HG03108 (cell line): ENCODE measurements at regions not wholly inside any gene's neighbourhood (a gene's known extent, or its start where the extent isn't known, plus 50 kb on each side); places are given as distances from the start of the nearest gene placed in this dataset.

Source experiments
- ATAC-seq: cut with Tn5 transposase; IDR thresholded peaks from one replicate; pipeline ENCODE4 v1.9.1; 2021; ENCODE audit warnings: moderate library complexity; ENCODE audit not compliant: unreplicated experiment

GRCh38 chr2:129699781-129700573 is 279.5 kb upstream of the RAB6C start:
- no peak for ATAC-seq

- ATAC-seq = no peak
These were observed 276.9 kb upstream of the RAB6C start for GRCh38 chr2:129702416-129703176.

- no peak for ATAC-seq
These were observed 274.4 kb upstream of the RAB6C start for GRCh38 chr2:129705085-129705484.

GRCh38 chr2:129707800-129708199 is 271.7 kb upstream of the RAB6C start:
- no peak for ATAC-seq

- ATAC-seq = no peak
These were observed 271.1 kb upstream of the RAB6C start for GRCh38 chr2:129708221-129708967.

- ATAC-seq = no peak
These were observed 270.2 kb upstream of the RAB6C start for GRCh38 chr2:129709001-129709955.

GRCh38 chr2:129709956-129710598 is 269.4 kb upstream of the RAB6C start:
- no peak for ATAC-seq

- ATAC-seq = no peak
These were observed 268.6 kb upstream of the RAB6C start for GRCh38 chr2:129710670-129711495.

- no peak for ATAC-seq
These were observed 267.4 kb upstream of the RAB6C start for GRCh38 chr2:129711816-129712675.

GRCh38 chr2:129712676-129712985 is 266.8 kb upstream of the RAB6C start:
- no peak for ATAC-seq

- ATAC-seq = no peak
These were observed 266.1 kb upstream of the RAB6C start for GRCh38 chr2:129713337-129713736.

GRCh38 chr2:129716781-129717559 is 262.5 kb upstream of the RAB6C start:
- no peak for ATAC-seq

GRCh38 chr2:129717560-129718130 is 261.8 kb upstream of the RAB6C start:
- ATAC-seq = no peak

GRCh38 chr2:129719335-129719734 is 260.1 kb upstream of the RAB6C start:
- ATAC-seq = no peak

GRCh38 chr2:129720360-129720759 is 259.1 kb upstream of the RAB6C start:
- no peak for ATAC-seq

GRCh38 chr2:129720761-129721160 is 258.7 kb upstream of the RAB6C start:
- no peak for ATAC-seq

- ATAC-seq = no peak
These were observed 258.2 kb upstream of the RAB6C start for GRCh38 chr2:129721236-129721635.
